Gastrocnemius medialis (tissue), 4 donors: ENCODE measurements at regions not wholly inside any gene's neighbourhood (a gene's known extent, or its start where the extent isn't known, plus 50 kb on each side); places are given as distances from the start of the nearest gene placed in this dataset.
"Not testable (repeated sequence)": the region's sequence is repeated elsewhere in the genome, so short reads cannot be mapped to it uniquely, and the experiment has no call there.

Source experiments
- ATAC-seq, 2 donors: fragments of 150-250 bp; one replicate each; pipeline ENCODE4 v1.9.1; 2016
- DNase-seq, 2 donors: peaks; one replicate each; pipeline ENCODE4 v3.0.0-alpha.2; 2019
- H3K27ac ChIP-seq, 4 donors: fragments of 200-600 bp; sonication (generic); 1 replicate in 1 of 4; 2 replicates in 3 of 4; pipeline ENCODE4 v1.5.1; 2016 to 2018; ENCODE audit warnings: mild to moderate bottlenecking in 2 of 4, moderate library complexity in 1 of 4
- H3K27me3 ChIP-seq, 3 donors: fragments of 200-600 bp; sonication (generic) in 2 of 3; 1 replicate in 1 of 3; 2 replicates in 2 of 3; pipeline versions ENCODE4 v1.5.1 to v1.6.0; 2016 to 2019; ENCODE audit warnings: mild to moderate bottlenecking in 1 of 3, moderate library complexity in 1 of 3
- H3K36me3 ChIP-seq, 2 donors: fragments of 200-600 bp; sonication (generic) in 1 of 2; one replicate each; pipeline ENCODE4 v1.5.1; 2017 to 2018
- H3K4me1 ChIP-seq, 2 donors: fragments of 200-600 bp; sonication (generic) in 1 of 2; one replicate each; pipeline ENCODE4 v1.5.1; 2016 to 2017; ENCODE audit warnings: mild to moderate bottlenecking in 2 of 2
- H3K4me3 ChIP-seq, 4 donors: fragments of 200-600 bp; sonication (generic) in 3 of 4; 1 replicate in 1 of 4; 2 replicates in 3 of 4; pipeline ENCODE4 v1.5.1; 2016 to 2019; ENCODE audit warnings: mild to moderate bottlenecking in 2 of 4
- H3K9me3 ChIP-seq, 3 donors: fragments of 200-600 bp; sonication (generic) in 2 of 3; 1 replicate in 1 of 3; 2 replicates in 2 of 3; pipeline ENCODE4 v1.5.1; 2016 to 2019
- POLR2A ChIP-seq, 2 donors: fragments of 450-650 bp; IDR thresholded peaks; one replicate each; pipeline ENCODE4 v1.6.1; 2017; ENCODE audit warnings: antibody characterized with exemption in 2 of 2, mild to moderate bottlenecking in 2 of 2, moderate library complexity in 2 of 2
- in situ Hi-C, 4 donors: fragments of 200-750 bp; cut with MboI; loops; one replicate each; pipeline versions ENCODE4 v1.15.0 to v1.8.0; 2017; ENCODE audit warnings: low sequenced_read_pairs in 4 of 4
- intact Hi-C: fragments of 100-400 bp; cut with DNase I; formaldehyde crosslinking; loops from one replicate; pipeline ENCODE4 v1.15.1; 2023; ENCODE audit warnings: low total_unique reads
- TF ChIP-seq, protein P1 (sequence below), 5 experiments: fragments of 450-650 bp in 3 of 5; fragments of 200-600 bp in 2 of 5; sonication (generic) in 2 of 5; IDR thresholded peaks in 4 of 5; conservative IDR thresholded peaks in 1 of 5; 1 replicate in 4 of 5; 2 replicates in 1 of 5; pipeline ENCODE4 v1.5.1; 2016 to 2019; ENCODE audit warnings: antibody characterized with exemption in 5 of 5, mild to moderate bottlenecking in 3 of 5, moderate library complexity in 3 of 5

DNA sequence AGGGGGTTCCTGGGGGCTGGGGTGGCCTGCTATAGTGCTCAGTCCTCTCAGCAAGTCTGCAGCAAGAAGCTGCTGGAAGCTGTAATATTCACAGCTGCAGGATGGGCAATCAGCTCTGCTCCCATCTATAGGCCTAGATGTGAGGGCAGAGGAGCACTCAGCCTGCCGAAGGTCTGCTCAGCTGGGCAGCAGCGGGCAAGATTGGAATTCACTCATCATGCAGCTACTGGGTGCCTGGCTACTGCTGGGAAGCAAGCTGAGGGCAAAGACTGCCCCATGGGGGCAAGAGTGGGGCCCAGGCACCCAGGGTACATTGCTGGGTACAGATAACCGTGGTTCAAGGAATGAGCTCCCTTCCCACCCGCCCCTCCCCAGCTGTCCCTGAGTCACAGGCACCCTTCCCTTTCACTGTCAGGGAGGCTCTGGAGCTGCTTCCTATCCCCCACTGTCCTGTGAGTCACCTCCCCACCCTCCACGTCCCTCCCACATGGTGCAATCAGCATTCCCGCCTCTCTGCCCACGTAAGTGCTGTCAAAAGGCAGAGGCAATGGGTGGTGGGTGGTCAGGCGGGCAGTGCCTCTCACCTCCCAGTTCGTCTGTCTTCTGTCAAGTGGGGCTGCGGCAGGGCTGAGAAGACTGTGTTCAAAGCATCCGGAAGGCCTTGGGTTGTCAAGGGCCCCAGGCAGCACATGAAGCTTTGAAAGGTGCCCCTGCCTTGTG is 169.2 kb downstream of the TRIM43 start:
- no peaks in the 10 kb centered on the region for H3K27me3 ChIP-seq
- ATAC-seq (no peak), DNase-seq (no peak)
- in situ Hi-C loops (no loop called here), intact Hi-C loops (no loop called here)
- H3K4me1 ChIP-seq, result no peaks in the 10 kb centered on the region
- no peak for TF ChIP-seq POLR2A (IDR thresholded peaks at IDR 0.05)
- TF ChIP-seq, protein P1, sequence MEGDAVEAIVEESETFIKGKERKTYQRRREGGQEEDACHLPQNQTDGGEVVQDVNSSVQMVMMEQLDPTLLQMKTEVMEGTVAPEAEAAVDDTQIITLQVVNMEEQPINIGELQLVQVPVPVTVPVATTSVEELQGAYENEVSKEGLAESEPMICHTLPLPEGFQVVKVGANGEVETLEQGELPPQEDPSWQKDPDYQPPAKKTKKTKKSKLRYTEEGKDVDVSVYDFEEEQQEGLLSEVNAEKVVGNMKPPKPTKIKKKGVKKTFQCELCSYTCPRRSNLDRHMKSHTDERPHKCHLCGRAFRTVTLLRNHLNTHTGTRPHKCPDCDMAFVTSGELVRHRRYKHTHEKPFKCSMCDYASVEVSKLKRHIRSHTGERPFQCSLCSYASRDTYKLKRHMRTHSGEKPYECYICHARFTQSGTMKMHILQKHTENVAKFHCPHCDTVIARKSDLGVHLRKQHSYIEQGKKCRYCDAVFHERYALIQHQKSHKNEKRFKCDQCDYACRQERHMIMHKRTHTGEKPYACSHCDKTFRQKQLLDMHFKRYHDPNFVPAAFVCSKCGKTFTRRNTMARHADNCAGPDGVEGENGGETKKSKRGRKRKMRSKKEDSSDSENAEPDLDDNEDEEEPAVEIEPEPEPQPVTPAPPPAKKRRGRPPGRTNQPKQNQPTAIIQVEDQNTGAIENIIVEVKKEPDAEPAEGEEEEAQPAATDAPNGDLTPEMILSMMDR (IDR thresholded peaks at IDR 0.05 in 4 of 5, conservative IDR thresholded peaks at IDR 0.05 in 1 of 5), result no peak
- no peaks in the 10 kb centered on the region for H3K36me3 ChIP-seq
- no peak overlapping the region for H3K4me3 ChIP-seq
- H3K27ac ChIP-seq, result no peak overlapping the region
- no peaks in the 10 kb centered on the region for H3K9me3 ChIP-seq

DNA sequence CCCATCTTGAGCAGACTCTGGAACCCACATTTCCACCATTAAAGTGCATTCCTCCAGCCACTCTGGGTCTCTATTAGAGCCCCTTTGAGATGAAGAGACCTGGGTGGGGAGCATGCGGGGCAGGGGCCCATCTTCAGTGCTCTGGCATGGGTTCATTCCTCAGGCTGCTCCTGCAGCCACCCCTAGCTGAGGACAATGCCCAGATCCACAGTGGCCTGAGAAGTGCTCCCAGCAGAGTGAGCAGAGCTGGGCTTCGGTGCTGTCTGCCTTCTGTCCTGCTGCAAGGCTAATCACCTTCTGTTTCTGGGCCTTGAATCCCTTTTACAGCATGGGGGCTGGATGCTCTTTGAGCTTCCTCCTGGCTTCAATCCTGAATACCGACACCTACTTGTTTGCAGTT is 169.8 kb downstream of the TRIM43 start:
- Histone ChIP-seq H3K4me3 (no peak overlapping the region), H3K27ac (no peak overlapping the region), H3K9me3 (no peaks in the 10 kb centered on the region), H3K27me3 (no peaks in the 10 kb centered on the region), H3K4me1 (no peaks in the 10 kb centered on the region), H3K36me3 (no peaks in the 10 kb centered on the region)
- ATAC-seq (no peak), DNase-seq (no peak)
- in situ Hi-C loops (no loop called here), intact Hi-C loops (no loop called here)
- no peak for TF ChIP-seq POLR2A (IDR thresholded peaks at IDR 0.05)
- TF ChIP-seq, protein P1 (IDR thresholded peaks at IDR 0.05 in 4 of 5, conservative IDR thresholded peaks at IDR 0.05 in 1 of 5), result no peak

DNA sequence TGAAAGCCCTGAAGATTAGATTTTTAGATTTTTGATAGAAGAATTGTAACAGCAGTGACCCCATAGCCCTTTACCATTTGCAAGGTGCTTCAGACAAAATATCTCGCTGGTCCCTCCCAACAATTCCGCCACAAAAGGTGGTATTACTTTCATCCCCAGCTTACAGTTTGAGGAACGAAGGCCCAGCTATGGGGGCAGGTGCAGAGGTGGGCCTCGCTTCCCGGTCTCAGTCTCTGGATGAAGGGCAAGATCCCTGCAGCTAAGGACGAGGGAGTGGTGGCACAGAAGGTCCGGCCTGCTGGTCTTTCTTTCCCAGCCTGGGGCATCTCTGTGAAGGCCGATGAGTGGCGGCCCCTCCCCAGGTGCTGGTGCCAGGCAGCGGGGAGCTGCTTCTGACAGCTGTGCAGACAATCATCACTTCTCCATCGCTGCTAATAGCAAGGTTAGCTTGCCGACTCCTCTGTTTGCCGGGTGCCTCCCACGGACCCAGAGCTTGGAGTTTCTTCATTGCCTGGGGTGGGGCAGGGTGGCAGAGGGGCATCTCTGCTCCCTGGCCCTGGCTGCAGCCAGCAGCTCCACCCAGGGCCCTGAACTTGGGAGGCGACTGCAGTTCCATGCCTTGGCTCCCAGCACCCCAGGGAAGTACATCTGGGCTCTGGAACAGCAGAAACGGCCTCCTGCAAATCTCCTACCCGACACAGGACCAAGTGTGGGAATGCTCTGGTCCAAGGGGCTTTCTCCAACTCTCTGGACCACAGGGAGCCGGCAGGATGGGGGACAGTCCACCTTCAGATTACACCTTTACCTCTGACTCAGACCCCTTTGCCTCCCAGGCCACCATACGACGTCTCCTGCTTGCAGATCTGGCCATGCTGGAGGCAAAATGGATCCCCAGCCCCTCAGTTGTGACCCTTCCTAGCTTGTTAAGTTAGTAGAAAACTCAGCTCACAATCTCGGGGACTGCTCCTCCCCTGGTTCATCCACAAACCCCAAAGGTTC is 170.5 kb downstream of the TRIM43 start:
- H3K27me3 ChIP-seq, H3K9me3 ChIP-seq, H3K27ac ChIP-seq, H3K4me1 ChIP-seq, DNase-seq, H3K36me3 ChIP-seq, ATAC-seq, intact Hi-C loops, in situ Hi-C loops, H3K4me3 ChIP-seq: not testable (repeated sequence)

DNA sequence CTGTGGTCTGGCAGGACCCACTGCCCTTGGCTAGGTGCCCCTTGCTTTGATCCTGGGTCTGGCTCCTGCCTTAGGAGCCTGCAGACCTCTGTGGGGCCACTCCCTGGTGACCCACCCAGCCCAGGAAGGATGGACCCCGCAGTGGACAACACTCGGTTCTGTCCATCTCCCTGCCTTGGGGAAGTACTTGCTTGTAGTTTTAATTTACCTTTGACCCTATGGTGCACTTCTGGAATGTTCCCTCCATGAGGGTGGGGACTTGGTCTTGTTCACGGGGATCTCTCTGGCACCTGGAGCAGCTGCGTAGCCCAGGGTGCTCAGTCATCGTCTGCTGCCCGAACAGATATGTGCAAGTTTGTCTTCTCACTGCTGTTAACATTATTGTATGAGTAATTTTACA is 171.3 kb downstream of the TRIM43 start:
- H3K27me3 ChIP-seq, ATAC-seq, H3K4me3 ChIP-seq, H3K36me3 ChIP-seq, H3K9me3 ChIP-seq, H3K4me1 ChIP-seq, DNase-seq, intact Hi-C loops, H3K27ac ChIP-seq, in situ Hi-C loops: not testable (repeated sequence)

DNA sequence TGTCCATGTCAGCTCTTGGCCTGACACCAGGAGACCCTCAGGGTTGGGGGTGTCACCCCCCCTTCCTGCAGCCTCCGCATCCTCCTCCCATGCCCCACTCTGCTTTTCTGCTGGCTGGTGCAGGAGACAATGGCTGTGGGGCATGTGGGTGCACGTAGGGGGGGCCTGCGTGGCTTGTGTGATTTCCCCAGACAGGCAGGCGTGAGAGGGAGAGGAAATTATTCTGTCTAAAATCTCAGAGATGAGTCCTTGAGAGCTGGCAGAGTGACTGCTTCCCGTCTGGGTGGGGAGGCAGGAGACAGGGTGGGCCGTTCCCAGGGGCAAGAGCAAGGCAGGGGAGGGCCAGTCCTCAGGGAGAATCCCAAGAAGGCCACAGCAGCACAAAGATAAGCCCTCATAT is 173.2 kb downstream of the TRIM43 start:
- intact Hi-C loops, H3K9me3 ChIP-seq, H3K36me3 ChIP-seq, DNase-seq, H3K4me1 ChIP-seq, H3K27me3 ChIP-seq, H3K4me3 ChIP-seq, in situ Hi-C loops, H3K27ac ChIP-seq, ATAC-seq: not testable (repeated sequence)

DNA sequence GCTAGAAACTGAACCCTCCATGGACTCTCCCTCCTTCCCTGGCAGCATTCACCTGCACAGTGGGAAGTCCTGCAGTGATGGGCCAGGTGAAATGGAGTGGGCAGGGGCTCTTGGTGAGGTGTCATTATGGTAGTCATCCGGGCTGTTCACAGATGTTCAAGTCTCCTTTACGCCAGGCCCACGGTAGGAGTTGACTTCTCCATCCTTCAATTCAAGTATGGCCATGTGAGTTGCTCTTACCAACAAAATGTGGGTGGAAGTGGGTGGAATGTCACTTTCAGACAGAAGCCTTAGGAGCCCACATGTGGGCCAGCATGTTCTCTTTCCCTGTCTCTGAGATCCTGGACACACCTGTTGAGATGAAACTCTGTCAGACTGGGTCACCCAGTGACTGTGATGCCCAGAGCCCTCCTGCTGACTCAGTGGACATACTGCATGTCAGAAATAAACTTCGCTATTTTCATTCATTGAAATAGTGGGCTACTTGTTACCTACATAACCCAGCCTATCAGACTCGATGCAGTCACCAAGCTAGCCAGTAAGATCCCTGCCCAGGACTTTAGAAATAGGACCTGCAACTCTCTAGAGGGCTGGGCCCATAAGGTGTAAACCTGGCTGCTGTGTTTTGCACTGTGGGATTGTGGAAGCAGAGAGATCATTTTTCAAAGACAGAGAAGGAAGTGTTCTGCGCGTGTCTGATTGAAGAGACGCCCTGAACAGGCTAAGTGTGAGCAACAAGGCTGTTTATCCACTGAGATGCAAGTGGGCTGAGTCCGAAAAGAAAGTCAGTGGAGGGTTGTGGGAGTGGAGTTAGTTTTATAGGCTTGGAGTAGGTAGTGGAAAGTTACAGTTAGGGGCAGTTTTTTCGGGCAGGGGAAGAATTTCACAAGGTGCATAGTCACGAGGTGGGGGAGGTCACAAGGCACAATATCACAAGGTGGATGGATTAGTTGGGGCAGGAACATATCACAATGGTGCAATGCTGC is 174.4 kb downstream of the TRIM43 start:
- not testable (repeated sequence) for ATAC-seq

DNA sequence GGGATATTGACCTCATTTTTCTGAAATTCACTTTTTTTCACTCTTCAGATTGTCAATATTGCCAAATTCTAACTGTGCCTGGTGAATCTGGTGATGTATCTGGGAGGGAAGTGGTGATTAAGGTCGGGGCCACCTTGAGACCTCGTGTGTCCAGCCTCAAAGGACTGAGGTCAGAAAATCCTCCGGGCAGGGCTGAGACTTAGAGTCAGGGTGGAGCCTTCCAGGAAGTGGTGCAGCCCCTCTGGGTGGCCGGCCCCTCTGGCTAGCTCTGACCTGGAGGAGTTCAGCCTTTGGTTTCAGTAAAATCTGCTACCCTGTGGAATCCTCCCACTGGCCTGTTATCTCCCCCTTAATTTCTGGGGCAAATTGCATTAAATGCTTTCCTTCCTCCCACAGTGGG is 175.7 kb downstream of the TRIM43 start:
- H3K36me3 ChIP-seq, H3K27me3 ChIP-seq, H3K27ac ChIP-seq, H3K9me3 ChIP-seq, DNase-seq, H3K4me3 ChIP-seq, ATAC-seq, intact Hi-C loops, H3K4me1 ChIP-seq, in situ Hi-C loops: not testable (repeated sequence)

More for the DNA sequence above, 174.4 kb downstream of the TRIM43 start:
- H3K27me3 ChIP-seq, H3K27ac ChIP-seq, in situ Hi-C loops, DNase-seq, H3K4me3 ChIP-seq, H3K36me3 ChIP-seq, intact Hi-C loops, H3K4me1 ChIP-seq, H3K9me3 ChIP-seq: not testable (repeated sequence)

DNA sequence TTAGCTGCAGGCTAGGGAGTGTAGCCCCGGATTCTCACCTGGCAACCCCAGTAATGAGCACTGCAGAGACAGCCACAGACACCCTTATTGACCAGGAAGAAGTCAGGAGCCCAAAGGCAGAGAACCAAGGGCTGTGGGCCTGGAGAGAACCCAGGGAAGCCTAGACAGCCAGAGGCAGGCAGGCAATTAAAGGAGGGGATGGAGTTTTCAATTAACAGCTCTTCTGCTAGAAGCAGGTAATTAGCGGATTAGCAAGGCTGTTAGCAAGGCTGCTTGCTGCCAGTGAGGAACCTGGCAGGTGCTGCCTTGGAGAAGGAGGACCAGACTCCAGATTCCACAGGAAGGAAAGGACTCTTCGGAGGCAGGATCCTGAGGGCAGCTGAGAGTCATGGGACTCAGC is 176.1 kb downstream of the TRIM43 start:
- ATAC-seq, H3K27ac ChIP-seq, H3K9me3 ChIP-seq, H3K36me3 ChIP-seq, in situ Hi-C loops, intact Hi-C loops, H3K4me3 ChIP-seq, H3K4me1 ChIP-seq, H3K27me3 ChIP-seq, DNase-seq: not testable (repeated sequence)

DNA sequence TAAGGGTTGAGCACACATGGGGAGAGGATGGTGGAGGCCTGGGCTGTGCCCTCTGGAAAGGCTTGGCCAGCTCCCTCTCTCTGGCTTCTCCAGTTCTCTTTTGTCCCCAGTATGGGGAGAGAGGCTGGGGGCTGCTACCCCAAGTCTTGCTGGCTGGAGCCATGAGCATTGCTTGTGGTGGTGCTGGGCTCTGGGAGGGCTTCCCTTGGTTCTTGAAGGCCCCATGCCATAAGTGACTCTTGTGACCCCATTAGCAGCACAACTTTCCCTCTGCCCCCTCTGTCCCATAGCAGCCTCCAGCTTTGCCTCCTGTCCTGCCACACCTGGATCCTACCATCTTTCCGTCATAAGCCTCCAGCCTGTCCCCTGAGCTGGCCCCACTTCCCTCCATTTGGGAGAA is 177.5 kb downstream of the TRIM43 start:
- in situ Hi-C loops, ATAC-seq: not testable (repeated sequence)

More for the DNA sequence above, 177.5 kb downstream of the TRIM43 start:
- H3K4me1 ChIP-seq, H3K9me3 ChIP-seq, DNase-seq, intact Hi-C loops, H3K4me3 ChIP-seq, H3K27ac ChIP-seq, H3K27me3 ChIP-seq, H3K36me3 ChIP-seq: not testable (repeated sequence)
